Cardiac fibroblast (primary cell): ENCODE measurements at regions not wholly inside any gene's neighbourhood (a gene's known extent, or its start where the extent isn't known, plus 50 kb on each side); places are given as distances from the start of the nearest gene placed in this dataset.

Experiments used
- DNase-seq, 2 donors: peaks; one replicate each; pipeline versions ENCODE4 v3.0.0 to v3.0.0-alpha.2; 2010; ENCODE audit warnings: low read depth in 2 of 2
- H3K4me3 ChIP-seq, 2 donors: replicated peaks in 1 of 2; 1 replicate in 1 of 2; 2 replicates in 1 of 2; pipeline ENCODE4 v1.5.1; 2011; ENCODE audit warnings: low read depth in 2 of 2, low read length in 2 of 2, mild to moderate bottlenecking in 2 of 2, moderate library complexity in 1 of 2
- TF ChIP-seq, protein P1 (sequence below): IDR thresholded peaks from one replicate; pipeline ENCODE4 v1.5.1; 2011; ENCODE audit warnings: low read depth, mild to moderate bottlenecking, low read length, inconsistent platforms

- TF ChIP-seq, protein P1, sequence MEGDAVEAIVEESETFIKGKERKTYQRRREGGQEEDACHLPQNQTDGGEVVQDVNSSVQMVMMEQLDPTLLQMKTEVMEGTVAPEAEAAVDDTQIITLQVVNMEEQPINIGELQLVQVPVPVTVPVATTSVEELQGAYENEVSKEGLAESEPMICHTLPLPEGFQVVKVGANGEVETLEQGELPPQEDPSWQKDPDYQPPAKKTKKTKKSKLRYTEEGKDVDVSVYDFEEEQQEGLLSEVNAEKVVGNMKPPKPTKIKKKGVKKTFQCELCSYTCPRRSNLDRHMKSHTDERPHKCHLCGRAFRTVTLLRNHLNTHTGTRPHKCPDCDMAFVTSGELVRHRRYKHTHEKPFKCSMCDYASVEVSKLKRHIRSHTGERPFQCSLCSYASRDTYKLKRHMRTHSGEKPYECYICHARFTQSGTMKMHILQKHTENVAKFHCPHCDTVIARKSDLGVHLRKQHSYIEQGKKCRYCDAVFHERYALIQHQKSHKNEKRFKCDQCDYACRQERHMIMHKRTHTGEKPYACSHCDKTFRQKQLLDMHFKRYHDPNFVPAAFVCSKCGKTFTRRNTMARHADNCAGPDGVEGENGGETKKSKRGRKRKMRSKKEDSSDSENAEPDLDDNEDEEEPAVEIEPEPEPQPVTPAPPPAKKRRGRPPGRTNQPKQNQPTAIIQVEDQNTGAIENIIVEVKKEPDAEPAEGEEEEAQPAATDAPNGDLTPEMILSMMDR, result no peak
- H3K4me3 ChIP-seq, result no peak overlapping the region
- no peak for DNase-seq
Observed at GRCh38 chr2:153622285-153622684, 143.7 kb upstream of the RPRM start.

GRCh38 chr2:153623020-153623419 lies 144.5 kb upstream of the RPRM start:
- DNase-seq, result no peak
- no peak overlapping the region for H3K4me3 ChIP-seq
- TF ChIP-seq, protein P1, result no peak

- H3K4me3 ChIP-seq, result no peak overlapping the region
- TF ChIP-seq, protein P1, result no peak
- no peak for DNase-seq
Observed at GRCh38 chr2:153626676-153627075, 148.1 kb upstream of the RPRM start.

DNA sequence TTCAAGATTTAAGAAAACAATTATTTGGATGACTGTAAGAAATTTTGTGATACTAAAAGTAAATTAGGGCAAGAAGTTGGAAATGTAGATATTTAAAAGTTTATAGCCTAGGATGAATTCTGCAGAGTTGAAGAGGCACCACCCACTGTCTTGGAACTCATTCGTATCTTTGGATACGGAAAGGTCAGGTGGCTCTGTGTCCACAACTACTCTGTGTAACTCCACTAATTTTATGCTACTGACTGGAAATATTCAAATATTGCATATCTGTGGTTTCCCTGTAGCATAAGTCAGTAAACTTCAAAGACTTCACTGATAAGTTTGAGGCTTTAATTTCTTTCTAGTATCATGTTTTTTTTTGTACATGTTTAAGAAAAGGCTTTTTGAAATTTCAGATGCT lies 156.9 kb upstream of the RPRM start:
- DNase-seq, result no peak
- TF ChIP-seq, protein P1, result no peak

GRCh38 chr2:153641046-153641445 lies 162.5 kb upstream of the RPRM start:
- no peak for DNase-seq
- TF ChIP-seq, protein P1, result no peak
- H3K4me3 ChIP-seq, result no peak overlapping the region

More for the DNA sequence above, 156.9 kb upstream of the RPRM start:
- no peak overlapping the region for H3K4me3 ChIP-seq

DNA sequence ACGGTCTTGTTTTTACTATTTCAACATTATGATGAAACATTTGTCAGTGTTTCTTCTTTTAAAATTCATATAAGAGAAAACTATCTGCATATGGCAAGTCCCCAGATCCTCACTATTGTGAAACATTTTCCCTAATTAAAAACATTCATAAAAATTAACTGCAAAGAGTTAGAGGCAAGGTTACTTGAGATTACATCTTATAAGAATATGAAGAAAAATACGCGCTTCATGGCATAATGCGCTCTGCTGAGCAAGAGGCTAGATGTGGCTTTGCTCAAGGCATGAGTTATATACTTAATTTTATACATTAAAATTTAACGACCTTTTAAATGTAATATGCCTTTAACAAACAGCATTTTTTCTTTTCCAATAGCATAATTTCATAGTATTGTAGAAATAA lies 166.4 kb upstream of the RPRM start:
- DNase-seq, result no peak
- TF ChIP-seq, protein P1, result no peak
- no peak overlapping the region for H3K4me3 ChIP-seq

DNA sequence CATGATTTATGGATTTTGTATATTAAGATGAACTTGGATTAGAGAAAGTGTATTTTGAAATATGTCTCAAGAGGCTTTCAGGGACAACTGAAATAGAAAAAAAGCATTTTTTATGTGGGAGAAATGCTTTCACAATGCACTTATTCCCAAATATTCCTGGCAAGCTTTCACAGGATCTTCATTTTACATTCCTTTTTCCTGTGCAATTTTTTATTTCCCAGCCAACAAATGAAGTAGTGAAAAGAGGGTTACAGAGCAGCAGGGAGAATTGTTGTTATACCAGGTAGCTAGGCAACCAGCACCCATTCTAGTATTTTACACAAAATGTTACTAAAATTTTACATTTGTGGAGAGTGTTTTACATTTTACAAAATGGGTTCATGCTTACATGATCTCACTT lies 167.0 kb upstream of the RPRM start:
- H3K4me3 ChIP-seq, result no peak overlapping the region
- DNase-seq, result no peak
- TF ChIP-seq, protein P1, result no peak
